DOHH2 (cell line): ENCODE measurements at regions not wholly inside any gene's neighbourhood (a gene's known extent, or its start where the extent isn't known, plus 50 kb on each side); places are given as distances from the start of the nearest gene placed in this dataset.

Source experiments
- CTCF ChIP-seq: fragments of 200-600 bp; sonication (generic); IDR thresholded peaks from one replicate; pipeline ENCODE4 v1.5.1; 2014; ENCODE audit warnings: antibody characterized with exemption, mild to moderate bottlenecking, low read depth, low read length; ENCODE audit not compliant: poor library complexity, severe bottlenecking
- EZH2phosphoT487 ChIP-seq: fragments of 200-600 bp; sonication (generic); IDR thresholded peaks from 2 replicates; pipeline ENCODE4 v1.6.1; 2017; ENCODE audit warnings: borderline replicate concordance, mild to moderate bottlenecking, antibody characterized with exemption, low read length, moderate library complexity, mixed read lengths

GRCh38 chr10:85430991-85431390 lies 935.6 kb downstream of the GRID1 start:
- TF ChIP-seq CTCF: no peak
- TF ChIP-seq EZH2phosphoT487: no peak
